HCT116 (cell line): ENCODE measurements at regions not wholly inside any gene's neighbourhood (a gene's known extent, or its start where the extent isn't known, plus 50 kb on each side); places are given as distances from the start of the nearest gene placed in this dataset.

ENCODE experiments used
- ATAC-seq: fragments of 200-7000 bp; cut with Tn5 transposase; 2 replicates; pipeline ENCODE4 v1.9.1; 2020; ENCODE audit warnings: mild to moderate bottlenecking, moderate library complexity
- BruUV-seq: library from RNA; stranded (reverse); fragments of 400-500 nt; replicated peaks from 2 replicates; lab custom pipeline; 2021; lab: Mats Ljungman, UMichigan
- CTCF ChIA-PET: fragments of 300-600 bp; sonication (Branson Sonifier 250); formaldehyde crosslinking; loops from one replicate; lab custom pipeline; 2021; ENCODE audit warnings: antibody characterized with exemption; lab: Charles Lee
- POLR2A ChIA-PET: fragments of 300-600, 350-600 bp; sonication (Branson Sonifier 250); formaldehyde crosslinking; loops from one replicate; lab custom pipeline; 2021; ENCODE audit warnings: antibody characterized with exemption; lab: Charles Lee
- RAD21 ChIA-PET, 2 experiments: fragments of 300-600 bp; sonication (Branson Sonifier 250); formaldehyde crosslinking; loops; one replicate each; lab custom pipeline; 2023; ENCODE audit warnings: low total read pairs in 2 of 2; ENCODE audit not compliant: uncharacterized antibody in 2 of 2, unreplicated experiment in 2 of 2, low non-redundant PET in 1 of 2; lab: Charles Lee
- DNase-seq: peaks from one replicate; pipeline ENCODE4 v3.0.0-alpha.2; 2010; ENCODE audit warnings: low read depth, low spot score
- H2AFZ ChIP-seq: fragments of 200-600 bp; shearing (Covaris generic), sonication (generic); 2 replicates; pipeline ENCODE4 v1.6.1; 2017; ENCODE audit warnings: low read depth, mixed run types, mixed read lengths, antibody characterized with exemption, low read length; ENCODE audit not compliant: poor library complexity, severe bottlenecking
- H3K27ac ChIP-seq: 2 replicates; pipeline ENCODE4 v1.5.1; 2012; ENCODE audit warnings: low read depth, low read length
- H3K27me3 ChIP-seq: fragments of 200-600 bp; sonication (generic); 2 replicates; pipeline ENCODE4 v1.6.1; 2016; ENCODE audit warnings: mixed run types, low read length, mixed read lengths; ENCODE audit not compliant: insufficient read depth
- H3K36me3 ChIP-seq, 2 experiments: fragments of 200-500 bp in 1 of 2; fragments of 200-600 bp in 1 of 2; sonication (Bioruptor generic) in 1 of 2; sonication (generic) in 1 of 2; 2 replicates each; pipeline versions ENCODE4 v1.5.1 to v1.6.1; 2014 to 2016; ENCODE audit warnings: low read length in 2 of 2, inconsistent platforms in 1 of 2, mixed read lengths in 1 of 2, mixed run types in 1 of 2; ENCODE audit not compliant: insufficient read depth in 2 of 2, control insufficient read depth in 1 of 2
- H3K4me1 ChIP-seq, 2 experiments: fragments of 200-600 bp in 1 of 2; sonication (generic) in 1 of 2; 2 replicates each; pipeline versions ENCODE4 v1.5.1 to v1.6.1; 2012 to 2017; ENCODE audit warnings: low read length in 2 of 2, inconsistent platforms in 1 of 2, mild to moderate bottlenecking in 1 of 2, mixed read lengths in 1 of 2, mixed run types in 1 of 2, moderate library complexity in 1 of 2; ENCODE audit not compliant: insufficient read depth in 2 of 2, control insufficient read depth in 1 of 2
- H3K4me2 ChIP-seq: fragments of 200-600 bp; sonication (generic); 2 replicates; pipeline ENCODE4 v1.6.1; 2017; ENCODE audit warnings: mixed run types, low read length, mixed read lengths
- H3K4me3 ChIP-seq, 2 experiments: fragments of 200-600 bp in 1 of 2; sonication (generic) in 1 of 2; replicated peaks in 1 of 2; 2 replicates each; pipeline ENCODE4 v1.5.1; 2011 to 2016; ENCODE audit warnings: low read length in 2 of 2, control low read depth in 1 of 2, low read depth in 1 of 2, mild to moderate bottlenecking in 1 of 2, mixed read lengths in 1 of 2, mixed run types in 1 of 2
- H3K79me2 ChIP-seq: fragments of 200-600 bp; sonication (generic); 2 replicates; pipeline ENCODE4 v1.6.1; 2017; ENCODE audit warnings: mild to moderate bottlenecking, mixed run types, low read length, moderate library complexity, mixed read lengths; ENCODE audit not compliant: insufficient read depth
- H3K9ac ChIP-seq: fragments of 200-600 bp; sonication (generic); 2 replicates; pipeline ENCODE4 v1.6.1; 2016; ENCODE audit warnings: low read length, mixed read lengths
- H3K9me2 ChIP-seq: fragments of 200-600 bp; sonication (generic), shearing (Covaris generic); 2 replicates; pipeline ENCODE4 v1.6.1; 2017; ENCODE audit warnings: mixed run types, mild to moderate bottlenecking, moderate library complexity; ENCODE audit not compliant: insufficient read depth
- H3K9me3 ChIP-seq, 2 experiments: fragments of 200-500 bp in 1 of 2; fragments of 200-600 bp in 1 of 2; sonication (Bioruptor generic) in 1 of 2; sonication (generic) in 1 of 2; 2 replicates each; pipeline ENCODE4 v1.6.1; 2014 to 2017; ENCODE audit warnings: low read length in 2 of 2, mixed read lengths in 2 of 2, inconsistent platforms in 1 of 2, low read depth in 1 of 2, mild to moderate bottlenecking in 1 of 2, mixed run types in 1 of 2, moderate library complexity in 1 of 2; ENCODE audit not compliant: control insufficient read depth in 1 of 2, insufficient read depth in 1 of 2
- H4K20me1 ChIP-seq: fragments of 200-600 bp; sonication (generic), shearing (Covaris generic); 2 replicates; pipeline ENCODE4 v1.6.1; 2017; ENCODE audit warnings: mixed run types, mild to moderate bottlenecking, moderate library complexity; ENCODE audit not compliant: insufficient read depth
- ATF3 ChIP-seq: IDR thresholded peaks from 2 replicates; pipeline ENCODE4 v1.6.1; 2012
- CBX3 ChIP-seq: IDR thresholded peaks from 2 replicates; pipeline ENCODE4 v1.6.1; 2012; ENCODE audit warnings: low read depth
- CTCF ChIP-seq, 3 experiments: fragments of 200-600 bp in 1 of 3; sonication (generic) in 1 of 3; IDR thresholded peaks in 2 of 3; conservative IDR thresholded peaks in 1 of 3; 2 replicates each; pipeline ENCODE4 v1.5.1; 2012 to 2017; ENCODE audit warnings: low read depth in 2 of 3, low read length in 2 of 3, antibody characterized with exemption in 1 of 3, borderline replicate concordance in 1 of 3, control low read depth in 1 of 3, mild to moderate bottlenecking in 1 of 3, mixed read lengths in 1 of 3, mixed run types in 1 of 3, moderate library complexity in 1 of 3; ENCODE audit not compliant: insufficient read depth in 1 of 3
- EGR1 ChIP-seq: IDR thresholded peaks from 2 replicates; pipeline ENCODE4 v1.6.1; 2012; ENCODE audit warnings: low read depth
- ELF1 ChIP-seq: IDR thresholded peaks from 2 replicates; pipeline ENCODE4 v1.6.1; 2012; ENCODE audit warnings: low read depth, borderline replicate concordance
- EZH2phosphoT487 ChIP-seq: fragments of 200-600 bp; IDR thresholded peaks from 2 replicates; pipeline ENCODE4 v1.6.1; 2018; ENCODE audit warnings: antibody characterized with exemption, borderline replicate concordance
- FOSL1 ChIP-seq: IDR thresholded peaks from 2 replicates; pipeline ENCODE4 v1.6.1; 2012; ENCODE audit warnings: low read depth
- JUND ChIP-seq: IDR thresholded peaks from 2 replicates; pipeline ENCODE4 v1.6.1; 2012
- MAX ChIP-seq: IDR thresholded peaks from 2 replicates; pipeline ENCODE4 v1.6.1; 2012
- POLR2A ChIP-seq: IDR thresholded peaks from 2 replicates; pipeline ENCODE4 v1.7.0; 2011; ENCODE audit warnings: borderline replicate concordance; ENCODE audit not compliant: insufficient read depth, insufficient read length; ENCODE audit errors: extremely low read depth
- RAD21 ChIP-seq: IDR thresholded peaks from 2 replicates; pipeline ENCODE4 v1.6.1; 2012; ENCODE audit warnings: low read depth, mild to moderate bottlenecking
- REST ChIP-seq: IDR thresholded peaks from 2 replicates; pipeline ENCODE4 v1.6.1; 2012; ENCODE audit warnings: low read depth
- SIN3A ChIP-seq: IDR thresholded peaks from 2 replicates; pipeline ENCODE4 v1.6.1; 2012; ENCODE audit warnings: low read depth
- SP1 ChIP-seq: IDR thresholded peaks from 2 replicates; pipeline ENCODE4 v1.6.1; 2012; ENCODE audit warnings: low read depth
- SRF ChIP-seq: IDR thresholded peaks from 2 replicates; pipeline ENCODE4 v1.6.1; 2012; ENCODE audit warnings: low read depth
- TCF7L2 ChIP-seq: IDR thresholded peaks from 2 replicates; pipeline ENCODE4 v1.7.0; 2011; ENCODE audit warnings: borderline replicate concordance, inconsistent platforms; ENCODE audit not compliant: insufficient read depth, insufficient read length; ENCODE audit errors: extremely low read depth
- YY1 ChIP-seq: IDR thresholded peaks from 2 replicates; pipeline ENCODE4 v1.6.1; 2011; ENCODE audit warnings: low read length, low read depth, moderate library complexity, mild to moderate bottlenecking; ENCODE audit not compliant: insufficient replicate concordance; ENCODE audit errors: extremely low read depth
- ZBTB33 ChIP-seq: IDR thresholded peaks from 2 replicates; pipeline ENCODE4 v1.6.1; 2011; ENCODE audit warnings: mild to moderate bottlenecking, low read length, moderate library complexity; ENCODE audit not compliant: insufficient replicate concordance; ENCODE audit errors: extremely low read depth
- ZFX ChIP-seq: fragments of 450-650 bp; IDR thresholded peaks from 2 replicates; pipeline ENCODE4 v1.6.1; 2017
- ZNF274 ChIP-seq: fragments of 200-500 bp; sonication (Bioruptor generic); IDR thresholded peaks from 2 replicates; pipeline ENCODE4 v1.6.1; 2014; ENCODE audit warnings: mild to moderate bottlenecking, low read depth, low read length, inconsistent platforms
- intact Hi-C: fragments of 100-400 bp; cut with micrococcal nuclease; formaldehyde crosslinking; loops from 2 replicates; pipeline ENCODE4 v1.10.0; 2022

- H3K36me3 ChIP-seq, result no peaks in the 10 kb centered on the region
- intact Hi-C loops, result no loop called here
- no peaks in the 10 kb centered on the region for H3K9me3 ChIP-seq
- H4K20me1 ChIP-seq, result no peaks in the 10 kb centered on the region
- no peak overlapping the region for H3K4me2 ChIP-seq
- no peaks in the 10 kb centered on the region for H3K9me2 ChIP-seq
- no peak overlapping the region for H3K9ac ChIP-seq
- DNase-seq (no peak), ATAC-seq (no peak)
- TF ChIP-seq CBX3 (no peak), YY1 (no peak), EZH2phosphoT487 (no peak), JUND (no peak), POLR2A (no peak), ELF1 (no peak), MAX (no peak), SP1 (no peak), CTCF (IDR thresholded peaks at IDR 0.05 in 2 of 3, conservative IDR thresholded peaks at IDR 0.05 in 1 of 3; ENCODE audit: borderline replicate concordance in 1 of 3, insufficient read depth in 1 of 3, low read depth in 2 of 3, low read length in 2 of 3) (no peak), SRF (no peak), ZFX (no peak), ZNF274 (no peak), ZBTB33 (no peak), FOSL1 (no peak), SIN3A (no peak), TCF7L2 (no peak), EGR1 (no peak), RAD21 (no peak), REST (no peak), ATF3 (no peak)
- H3K79me2 ChIP-seq, result no peaks in the 10 kb centered on the region
- H3K4me1 ChIP-seq, result no peaks in the 10 kb centered on the region
- no peaks in the 10 kb centered on the region for H3K27me3 ChIP-seq
- no peak overlapping the region for H2AFZ ChIP-seq
- ChIA-PET CTCF (no interaction called here), RAD21 (no interaction called here), POLR2A (no interaction called here)
- no peak overlapping the region for H3K27ac ChIP-seq
- no TSS peak for BruUV-seq
- no peak overlapping the region for H3K4me3 ChIP-seq
Observed at GRCh38 chrX:43540318-43540717, 115.8 kb upstream of the MAOA start.
